Right cardiac atrium (tissue), 5 donors: ENCODE measurements at regions not wholly inside any gene's neighbourhood (a gene's known extent, or its start where the extent isn't known, plus 50 kb on each side); places are given as distances from the start of the nearest gene placed in this dataset.

Experiments used
- ATAC-seq, 2 donors: fragments of 200-7000 bp; cut with Tn5 transposase; one replicate each; pipeline versions ENCODE4 v1.8.0 to v1.9.1; 2020; ENCODE audit warnings: moderate library complexity in 2 of 2, mild to moderate bottlenecking in 1 of 2
- DNase-seq, 3 donors: peaks; one replicate each; pipeline ENCODE4 v3.0.0-alpha.2; 2020
- H3K27ac ChIP-seq: one replicate; pipeline ENCODE4 v1.5.1; 2013; ENCODE audit warnings: mild to moderate bottlenecking, low read length, control low read depth, moderate library complexity
- H3K27me3 ChIP-seq: one replicate; pipeline ENCODE4 v1.6.1; 2013; ENCODE audit not compliant: control insufficient read depth, insufficient read depth
- H3K4me1 ChIP-seq: one replicate; pipeline ENCODE4 v1.6.1; 2013; ENCODE audit warnings: low read length; ENCODE audit not compliant: control insufficient read depth, insufficient read depth
- H3K4me3 ChIP-seq: one replicate; pipeline ENCODE4 v1.5.1; 2013; ENCODE audit warnings: low read length, control low read depth
- H3K9me3 ChIP-seq: one replicate; pipeline ENCODE4 v1.6.1; 2013; ENCODE audit warnings: low read length; ENCODE audit not compliant: control insufficient read depth
- WGBS: extraction: QIAGEN DNeasy Blood & Tissue Kit; methylation state at CpG from one replicate; pipeline ENCODE4 v1.1.7; 2013; 5-methylcytosine and 5-hydroxymethylcytosine counted together
- intact Hi-C, 4 donors: fragments of 100-400 bp; cut with DNase I; formaldehyde crosslinking; loops; one replicate each; pipeline versions ENCODE4 v1.11.0 to v1.14.0; 2022 to 2023
- donor health status: healthy with polysubstance abuse.
- donor health status: DM: no; HTN: yes; CAD: no.
- donor health status: DM: no; HTN: no; CAD: no.
- donor health status: DM: no; HTN: yes; CAD: no; lungs with severe emphysema.
- donor health status: DM: yes; HTN: yes; CAD: no.

DNA sequence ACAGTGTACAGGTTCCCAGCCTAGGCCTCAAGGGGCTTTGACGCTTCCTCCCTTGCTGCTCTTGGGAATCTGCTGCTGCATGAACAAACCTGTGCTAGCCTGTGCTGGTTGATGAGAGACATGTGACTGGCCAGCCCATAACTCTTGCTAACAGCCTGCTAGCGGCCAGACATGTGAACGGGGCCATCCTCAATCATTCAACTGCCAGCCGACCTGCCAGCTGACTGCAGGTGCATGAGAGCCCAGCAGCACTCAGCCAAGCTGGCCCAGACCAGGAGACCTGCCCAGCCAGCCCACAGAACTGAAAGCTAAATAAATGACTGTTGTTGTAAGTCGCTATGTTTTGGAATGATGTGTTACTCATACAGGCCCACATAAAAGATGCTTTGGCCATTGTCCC, 82.4 kb upstream of the DLG1 start:
- intact Hi-C loops: no loop called here
- ATAC-seq: no peak
- H3K9me3 ChIP-seq: no peaks in the 10 kb centered on the region
- H3K27me3 ChIP-seq: no peaks in the 10 kb centered on the region
- DNase-seq: no peak
- 88% methylated on average over 5 of the region's 5 CpGs for WGBS
- H3K27ac ChIP-seq: no peak overlapping the region
- no peaks in the 10 kb centered on the region for H3K4me1 ChIP-seq
- H3K4me3 ChIP-seq: no peak overlapping the region

DNA sequence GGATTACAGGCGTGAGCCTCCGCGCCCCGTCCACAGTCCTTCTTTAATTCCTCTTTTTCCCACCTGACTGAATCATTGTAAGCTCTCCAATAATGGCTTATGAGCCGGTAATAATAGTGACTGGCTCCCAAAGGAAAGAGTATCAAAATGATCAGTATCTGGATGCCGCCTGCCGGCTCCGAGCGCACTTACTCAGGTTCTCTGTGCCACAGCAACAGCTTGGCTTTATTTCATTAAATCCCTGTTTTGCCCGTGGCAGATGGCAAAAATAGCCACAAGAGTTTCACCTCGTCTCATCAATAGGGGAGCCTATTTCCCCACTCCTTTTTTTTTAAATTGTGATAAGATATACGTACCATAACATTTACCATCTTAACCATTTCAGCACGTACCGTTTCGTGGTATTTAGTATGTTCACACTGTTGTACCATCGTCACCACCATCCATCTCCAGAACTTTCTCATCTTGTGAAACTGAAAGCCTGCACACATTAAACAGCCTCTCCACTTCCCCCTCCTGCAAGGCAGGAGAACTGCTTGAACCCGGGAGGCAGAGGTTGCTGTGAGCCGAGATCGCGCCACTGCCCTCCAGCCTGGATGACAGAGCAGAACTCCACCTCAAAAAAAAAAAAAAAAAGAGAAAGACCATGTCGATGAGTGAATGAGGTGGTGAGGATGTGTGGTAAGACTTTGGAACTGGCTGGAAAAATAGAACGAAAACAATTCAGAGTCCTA, 80.7 kb upstream of the DLG1 start:
- Histone ChIP-seq H3K9me3 (no peaks in the 10 kb centered on the region), H3K27me3 (no peaks in the 10 kb centered on the region), H3K27ac (no peak overlapping the region), H3K4me3 (no peak overlapping the region), H3K4me1 (no peaks in the 10 kb centered on the region)
- 87% methylated on average over 22 of the region's 22 CpGs for WGBS
- ATAC-seq (no peak), DNase-seq (no peak)
- intact Hi-C loops: no loop called here

- ATAC-seq (no peak), DNase-seq (peak in 1 of 3 donors; percentile 21)
- no peaks in the 10 kb centered on the region for H3K4me1 ChIP-seq
- no peak overlapping the region for H3K4me3 ChIP-seq
- 85% methylated on average over 10 of the region's 10 CpGs for WGBS
- H3K9me3 ChIP-seq: no peaks in the 10 kb centered on the region
- H3K27me3 ChIP-seq: no peaks in the 10 kb centered on the region
- intact Hi-C loops: no loop called here
- no peak overlapping the region for H3K27ac ChIP-seq
These were observed 78.5 kb upstream of the DLG1 start for GRCh38 chr3:197376735-197377555.

GRCh38 chr3:197376020-197376419, 77.6 kb upstream of the DLG1 start:
- no peak overlapping the region for H3K4me3 ChIP-seq
- H3K9me3 ChIP-seq: no peaks in the 10 kb centered on the region
- H3K27ac ChIP-seq: no peak overlapping the region
- no peak for ATAC-seq
- H3K27me3 ChIP-seq: no peaks in the 10 kb centered on the region
- DNase-seq: no peak
- intact Hi-C loops: no loop called here
- 90% methylated on average over 4 of the region's 4 CpGs for WGBS
- no peaks in the 10 kb centered on the region for H3K4me1 ChIP-seq

DNA sequence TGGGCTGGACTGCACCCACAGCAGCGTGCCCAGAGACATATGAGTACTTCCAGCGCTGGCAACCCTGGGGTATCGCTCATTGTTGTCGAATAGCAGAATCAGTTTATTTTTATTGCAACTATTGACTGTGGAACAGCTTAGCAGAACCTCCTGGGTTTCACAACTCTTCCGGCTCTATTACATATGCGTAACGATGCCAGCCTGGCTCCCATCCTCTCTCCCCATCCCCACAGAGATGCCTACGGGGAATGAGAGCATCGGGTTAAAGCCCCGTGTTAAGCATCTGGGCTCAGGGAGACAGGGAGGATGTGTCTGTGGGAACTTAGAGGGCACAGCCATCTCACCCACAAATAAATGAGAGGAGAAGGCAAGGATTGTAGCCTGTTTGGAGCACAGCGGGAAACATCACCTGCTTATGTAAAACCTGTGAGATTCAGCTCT, 76.6 kb upstream of the DLG1 start:
- no peaks in the 10 kb centered on the region for H3K9me3 ChIP-seq
- no peak overlapping the region for H3K4me3 ChIP-seq
- intact Hi-C loops: no loop called here
- WGBS: 89% methylated on average over 11 of the region's 11 CpGs
- H3K4me1 ChIP-seq: no peaks in the 10 kb centered on the region
- no peak overlapping the region for H3K27ac ChIP-seq
- DNase-seq (peak in 1 of 3 donors; percentile 18), ATAC-seq (no peak)
- H3K27me3 ChIP-seq: no peaks in the 10 kb centered on the region

DNA sequence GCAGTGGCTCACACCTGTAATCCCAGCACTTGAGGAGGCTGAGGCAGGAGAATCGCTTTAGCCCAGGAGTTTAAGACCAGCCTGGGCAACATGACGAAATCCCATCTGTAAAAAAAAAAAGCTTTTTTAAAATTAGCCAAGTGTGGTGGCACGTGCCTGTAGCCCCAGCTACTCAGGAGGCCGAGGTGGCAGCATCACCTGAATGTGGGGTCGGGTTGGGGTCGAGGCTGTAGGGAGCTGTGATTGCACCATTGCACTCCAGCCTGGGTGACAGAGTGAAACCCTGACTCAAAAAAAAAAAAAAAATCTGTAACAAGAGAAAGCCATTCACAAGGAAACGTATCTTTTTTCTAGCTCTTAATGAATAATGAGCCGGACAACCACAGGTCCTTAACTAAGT, 74.7 kb upstream of the DLG1 start:
- ATAC-seq: no peak

DNA sequence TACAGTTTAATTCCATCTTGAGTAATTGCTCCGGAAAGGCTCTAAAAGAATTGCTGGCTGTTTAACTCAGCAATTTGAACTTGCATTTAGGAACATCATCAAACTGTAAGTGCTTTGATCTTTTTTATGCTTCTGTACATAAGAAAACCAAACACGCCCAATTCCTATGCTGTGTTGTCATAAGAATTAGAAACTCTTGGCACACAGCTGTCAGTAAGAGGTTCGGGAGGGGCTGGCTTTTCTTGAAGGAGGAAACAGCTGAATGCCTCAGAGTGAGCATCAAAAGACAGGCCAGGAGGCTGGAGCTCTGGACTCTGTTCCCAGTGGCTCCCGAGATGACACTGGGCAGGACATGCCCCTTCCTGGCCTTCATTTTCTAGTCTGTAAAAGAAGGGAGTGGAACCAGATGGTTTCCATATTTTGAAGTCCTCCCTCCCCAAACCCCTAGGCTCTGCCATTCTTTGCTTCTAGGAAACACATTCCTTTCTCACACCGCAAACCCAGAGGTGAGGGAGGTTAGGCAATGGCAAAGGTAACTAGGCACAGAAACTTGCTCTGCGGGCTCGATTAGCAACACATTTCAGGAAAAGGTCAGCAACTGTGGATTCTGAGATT, 73.7 kb upstream of the DLG1 start:
- no peaks in the 10 kb centered on the region for H3K4me1 ChIP-seq
- H3K27ac ChIP-seq: no peak overlapping the region
- ATAC-seq (peak in 1 of 2 donors; percentile 28), DNase-seq (no peak)
- no peaks in the 10 kb centered on the region for H3K27me3 ChIP-seq
- WGBS: 56% methylated on average over 7 of the region's 7 CpGs
- H3K9me3 ChIP-seq: no peaks in the 10 kb centered on the region
- H3K4me3 ChIP-seq: no peak overlapping the region
- intact Hi-C loops: no loop called here

More for the DNA sequence above, 74.7 kb upstream of the DLG1 start:
- Histone ChIP-seq H3K9me3 (no peaks in the 10 kb centered on the region), H3K27ac (no peak overlapping the region), H3K27me3 (no peaks in the 10 kb centered on the region), H3K4me1 (no peaks in the 10 kb centered on the region), H3K4me3 (no peak overlapping the region)
- intact Hi-C loops: no loop called here
- no peak for DNase-seq
- WGBS: 94% methylated on average over 8 of the region's 8 CpGs

- H3K4me1 ChIP-seq: no peaks in the 10 kb centered on the region
- no peaks in the 10 kb centered on the region for H3K9me3 ChIP-seq
- no peaks in the 10 kb centered on the region for H3K27me3 ChIP-seq
- no peak overlapping the region for H3K27ac ChIP-seq
- DNase-seq (no peak), ATAC-seq (no peak)
- WGBS: 81% methylated on average over 1 of the region's 1 CpG
- H3K4me3 ChIP-seq: no peak overlapping the region
- intact Hi-C loops: no loop called here
These were observed 73.2 kb upstream of the DLG1 start for GRCh38 chr3:197371591-197372046.

GRCh38 chr3:197369545-197369944, 71.1 kb upstream of the DLG1 start:
- Histone ChIP-seq H3K4me1 (no peaks in the 10 kb centered on the region), H3K27ac (no peak overlapping the region), H3K27me3 (no peaks in the 10 kb centered on the region), H3K9me3 (no peaks in the 10 kb centered on the region), H3K4me3 (no peak overlapping the region)
- WGBS: 81% methylated on average over 2 of the region's 2 CpGs
- ATAC-seq: no peak
- intact Hi-C loops: no loop called here
- DNase-seq: no peak

DNA sequence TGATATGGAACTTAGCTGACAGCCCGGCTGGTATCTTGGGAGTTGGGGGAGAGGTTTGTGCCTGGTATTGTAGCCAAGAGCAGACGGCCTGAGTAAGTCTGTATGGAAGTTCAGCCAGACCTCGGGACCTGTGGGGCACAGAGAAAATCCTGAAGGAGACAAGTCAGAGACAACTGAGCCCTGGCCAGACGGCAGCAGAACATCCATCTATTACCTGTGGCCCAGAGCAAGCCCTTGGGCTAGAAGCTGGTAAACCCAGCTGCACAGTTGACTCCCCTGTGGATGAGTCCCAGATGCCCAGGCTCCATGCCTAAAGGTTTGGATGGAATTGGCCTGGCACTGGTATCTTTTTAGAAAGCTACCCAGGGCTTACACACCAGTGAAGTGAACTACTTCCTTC, 70.4 kb upstream of the DLG1 start:
- Histone ChIP-seq H3K4me3 (no peak overlapping the region), H3K4me1 (no peaks in the 10 kb centered on the region), H3K27me3 (no peaks in the 10 kb centered on the region), H3K27ac (no peak overlapping the region), H3K9me3 (no peaks in the 10 kb centered on the region)
- 75% methylated on average over 4 of the region's 4 CpGs for WGBS
- intact Hi-C loops: no loop called here
- ATAC-seq (no peak), DNase-seq (no peak)

DNA sequence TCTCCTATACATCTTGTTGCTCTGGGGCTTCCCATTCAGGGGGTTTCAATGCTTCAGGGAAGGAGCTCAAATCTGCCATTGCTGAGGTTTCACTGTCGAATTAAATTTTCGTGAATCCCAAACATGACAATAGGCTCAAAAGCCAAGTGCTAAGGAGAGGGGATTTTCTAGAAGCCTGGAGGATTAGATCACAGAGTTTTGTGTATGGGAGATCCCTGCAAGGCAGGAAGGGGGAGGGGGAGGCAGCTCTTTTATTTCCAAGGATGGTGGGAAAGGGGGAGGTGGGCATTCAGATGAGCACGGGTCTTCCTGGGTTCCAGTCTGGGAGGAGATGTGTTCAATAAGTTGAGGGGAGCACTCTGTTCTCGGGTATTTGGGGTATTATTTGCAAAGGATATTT, 69.9 kb upstream of the DLG1 start:
- no peaks in the 10 kb centered on the region for H3K4me1 ChIP-seq
- H3K9me3 ChIP-seq: no peaks in the 10 kb centered on the region
- intact Hi-C loops: no loop called here
- no peaks in the 10 kb centered on the region for H3K27me3 ChIP-seq
- ATAC-seq (no peak), DNase-seq (no peak)
- no peak overlapping the region for H3K4me3 ChIP-seq
- H3K27ac ChIP-seq: no peak overlapping the region
- 58% methylated on average over 4 of the region's 4 CpGs for WGBS
